ENCODE measurements at regions not wholly inside any gene's neighbourhood (a gene's known extent, or its start where the extent isn't known, plus 50 kb on each side); places are given as distances from the start of the nearest gene placed in this dataset.

GRCh38 chrX:10040961-10041360, 73.8 kb downstream of the CLDN34 start:
- H3K27ac ChIP-seq, result no peak overlapping the region
- TF ChIP-seq CTCF (IDR thresholded peaks at IDR 0.05) (no peak), ZFX (IDR thresholded peaks at IDR 0.05; ENCODE audit: borderline replicate concordance) (no peak)

GRCh38 chrX:10041383-10041782, 74.2 kb downstream of the CLDN34 start:
- H3K27ac ChIP-seq, result no peak overlapping the region
- TF ChIP-seq CTCF (IDR thresholded peaks at IDR 0.05) (no peak), ZFX (IDR thresholded peaks at IDR 0.05; ENCODE audit: borderline replicate concordance) (no peak)

- TF ChIP-seq CTCF (IDR thresholded peaks at IDR 0.05) (no peak), ZFX (IDR thresholded peaks at IDR 0.05; ENCODE audit: borderline replicate concordance) (no peak)
- no peak overlapping the region for H3K27ac ChIP-seq
Observed at GRCh38 chrX:10042055-10042454, 74.9 kb downstream of the CLDN34 start.

- no peak for TF ChIP-seq CTCF (IDR thresholded peaks at IDR 0.05)
- TF ChIP-seq ZFX (IDR thresholded peaks at IDR 0.05; ENCODE audit: borderline replicate concordance), result no peak
Observed at GRCh38 chrX:10043386-10043785, 76.2 kb downstream of the CLDN34 start.

GRCh38 chrX:10044021-10044420, 76.9 kb downstream of the CLDN34 start:
- no peak overlapping the region for H3K27ac ChIP-seq
- TF ChIP-seq ZFX (IDR thresholded peaks at IDR 0.05; ENCODE audit: borderline replicate concordance), result no peak
- TF ChIP-seq CTCF (IDR thresholded peaks at IDR 0.05), result no peak

More at GRCh38 chrX:10043386-10043785, 76.2 kb downstream of the CLDN34 start:
- H3K27ac ChIP-seq, result no peak overlapping the region

- no peak overlapping the region for H3K27ac ChIP-seq
- no peak for TF ChIP-seq CTCF (IDR thresholded peaks at IDR 0.05)
- TF ChIP-seq ZFX (IDR thresholded peaks at IDR 0.05; ENCODE audit: borderline replicate concordance), result no peak
Observed at GRCh38 chrX:10045327-10046000, 78.3 kb downstream of the CLDN34 start.

GRCh38 chrX:10047133-10047532, 80.0 kb downstream of the CLDN34 start:
- no peak overlapping the region for H3K27ac ChIP-seq
- TF ChIP-seq CTCF (IDR thresholded peaks at IDR 0.05) (no peak), ZFX (IDR thresholded peaks at IDR 0.05; ENCODE audit: borderline replicate concordance) (no peak)

Measured in 22Rv1 (cell line).